ENCODE measurements at regions not wholly inside any gene's neighbourhood (a gene's known extent, or its start where the extent isn't known, plus 50 kb on each side); places are given as distances from the start of the nearest gene placed in this dataset.
"Not testable (repeated sequence)": the region's sequence is repeated elsewhere in the genome, so short reads cannot be mapped to it uniquely, and the experiment has no call there.

- DNase-seq, result no peak
These were observed 304.2 kb downstream of the CYRIA start for GRCh38 chr2:16361261-16361995.

DNA sequence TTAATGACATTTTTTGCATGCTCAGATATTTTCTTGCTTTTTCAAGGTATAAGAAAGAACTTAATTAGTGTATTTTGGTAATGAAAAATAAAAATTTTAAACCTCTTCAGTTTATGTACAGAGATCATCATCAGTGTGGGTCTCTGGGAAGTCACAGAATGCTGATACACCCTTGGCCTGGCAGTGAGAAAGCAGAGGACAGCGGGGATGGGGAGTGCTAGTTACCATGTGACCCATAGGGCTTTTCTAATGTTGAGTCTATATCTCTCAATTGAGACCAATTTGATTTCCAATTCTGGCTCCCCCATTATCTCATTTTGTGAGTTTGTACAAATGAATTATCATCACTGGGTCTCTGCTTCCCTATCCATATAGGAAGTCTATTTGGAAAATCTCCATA, 305.7 kb downstream of the CYRIA start:
- DNase-seq, result no peak

DNA sequence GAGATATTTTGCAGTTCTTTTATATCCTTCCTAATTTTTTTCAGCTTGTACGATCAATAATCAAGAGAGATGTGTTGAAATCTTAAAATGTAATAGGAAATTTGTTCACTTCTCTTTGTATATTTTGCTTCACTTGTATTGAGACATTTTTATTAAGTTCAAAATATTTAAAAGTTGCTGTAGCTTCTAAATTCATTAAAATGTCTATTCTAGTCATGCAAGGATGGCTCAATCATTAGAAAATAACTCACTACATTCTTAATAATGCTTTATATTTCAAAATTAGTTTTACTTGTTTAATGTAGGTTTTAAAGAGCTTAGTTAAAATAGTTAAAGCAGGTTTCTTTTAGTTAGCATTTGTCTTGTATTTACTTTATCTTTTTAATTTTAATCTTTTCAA, 308.4 kb downstream of the CYRIA start:
- no peak for DNase-seq

DNA sequence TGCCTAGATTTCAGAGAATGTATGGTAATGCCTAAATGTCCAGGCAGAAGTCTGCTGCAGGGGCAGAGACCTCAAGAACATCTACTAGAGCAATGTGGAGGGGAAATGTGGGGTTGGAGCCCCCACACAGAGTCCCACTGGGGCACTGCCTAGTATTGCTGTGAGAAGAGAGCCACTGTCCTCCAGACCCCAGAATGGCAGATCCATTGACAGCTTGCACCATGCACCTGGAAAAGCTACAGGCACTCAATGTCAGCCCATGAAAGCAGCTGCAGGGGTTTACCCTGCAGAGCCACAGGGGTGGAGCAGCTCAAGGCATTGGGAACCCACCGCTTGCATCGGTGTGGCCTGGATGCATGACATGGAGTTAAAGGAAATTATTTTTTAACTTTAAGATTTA, 314.1 kb downstream of the CYRIA start:
- no peak for DNase-seq

DNA sequence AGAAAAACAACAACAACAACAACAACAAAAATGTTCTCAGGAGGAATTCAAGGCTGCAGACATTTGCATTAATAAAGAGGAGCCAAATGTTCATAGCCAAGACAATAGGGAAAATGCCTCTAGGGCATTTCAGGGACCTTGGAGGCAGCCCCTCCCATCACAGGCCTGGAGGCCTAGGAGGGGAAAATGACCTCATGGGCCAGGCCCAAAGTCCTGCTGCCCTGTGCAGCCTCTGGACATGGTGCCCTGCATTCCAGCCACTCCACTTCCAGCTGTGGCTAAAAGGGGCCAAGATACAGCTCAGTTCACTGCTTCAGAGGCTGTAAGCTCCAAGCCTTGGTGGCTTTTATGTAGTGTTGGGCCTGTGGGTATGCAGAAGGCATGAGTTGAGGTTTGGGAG, 314.5 kb downstream of the CYRIA start:
- no peak for DNase-seq

- no peak for DNase-seq
These were observed 315.4 kb downstream of the CYRIA start for GRCh38 chr2:16350211-16350610.

DNA sequence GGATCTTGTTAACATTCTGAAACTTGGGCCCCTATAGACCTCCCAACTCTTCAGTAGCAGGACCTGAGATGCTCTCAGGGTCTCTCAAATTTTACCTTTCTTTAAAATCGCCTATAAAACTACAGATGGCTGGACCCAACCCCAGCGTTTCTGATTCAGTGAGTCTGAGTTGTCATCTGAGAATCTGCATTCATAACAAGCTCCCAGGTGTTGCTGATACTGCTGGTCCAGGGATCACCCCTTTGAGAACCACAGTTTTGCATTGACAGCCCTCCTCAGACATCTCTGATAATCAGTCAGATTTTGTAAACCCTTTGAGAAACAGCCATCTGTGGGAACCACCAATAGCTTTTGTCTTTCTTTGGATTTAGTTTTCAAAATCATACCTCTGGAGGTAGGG, 315.8 kb downstream of the CYRIA start:
- DNase-seq, result no peak

- DNase-seq, result no peak
These were observed 316.7 kb downstream of the CYRIA start for GRCh38 chr2:16348821-16349515.

GRCh38 chr2:16346671-16347070, 319.0 kb downstream of the CYRIA start:
- no peak for DNase-seq

DNA sequence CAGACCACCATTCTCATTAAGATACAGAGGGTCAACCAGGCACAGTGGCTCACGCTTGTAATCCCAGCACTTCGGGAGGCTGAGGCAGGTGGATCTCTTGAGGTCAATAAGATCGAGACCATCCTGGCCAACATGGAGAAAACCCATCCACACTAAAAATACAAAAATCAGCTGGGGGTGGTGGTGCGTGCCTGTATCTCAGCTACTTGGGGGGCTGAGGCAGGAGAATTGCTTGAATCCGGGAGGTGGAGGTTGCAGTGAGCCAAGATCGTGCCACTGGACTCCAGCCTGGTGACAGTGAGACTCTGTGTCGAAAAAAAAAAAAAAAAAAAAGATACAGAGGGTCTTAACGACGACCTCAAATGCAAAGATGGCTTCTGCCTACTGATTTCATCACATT, 320.4 kb downstream of the CYRIA start:
- DNase-seq, result not testable (repeated sequence)

GRCh38 chr2:16339206-16339605, 326.4 kb downstream of the CYRIA start:
- DNase-seq, result no peak

DNA sequence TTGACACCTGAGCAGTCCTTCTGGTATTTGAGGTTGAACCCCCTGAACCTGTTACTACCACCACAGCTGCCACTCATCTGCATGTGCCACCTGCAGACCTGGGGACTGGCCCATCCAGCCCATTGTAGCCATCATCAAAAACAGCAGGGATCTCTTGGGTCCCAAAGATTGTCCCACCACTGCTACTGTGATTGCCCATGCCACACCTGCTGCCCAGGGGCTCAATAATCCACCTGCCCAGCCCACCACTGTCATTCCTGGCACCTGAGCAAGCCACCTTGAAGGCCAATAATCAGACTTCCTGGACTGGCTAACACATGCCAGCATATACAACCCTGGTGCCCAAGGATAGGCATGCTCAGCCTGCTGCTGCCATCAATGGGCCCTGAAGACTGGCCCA, 327.6 kb downstream of the CYRIA start:
- no peak for DNase-seq

- no peak for DNase-seq
These were observed 328.7 kb downstream of the CYRIA start for GRCh38 chr2:16336916-16337315.

- DNase-seq, result no peak
These were observed 329.1 kb downstream of the CYRIA start for GRCh38 chr2:16336491-16336890.

DNA sequence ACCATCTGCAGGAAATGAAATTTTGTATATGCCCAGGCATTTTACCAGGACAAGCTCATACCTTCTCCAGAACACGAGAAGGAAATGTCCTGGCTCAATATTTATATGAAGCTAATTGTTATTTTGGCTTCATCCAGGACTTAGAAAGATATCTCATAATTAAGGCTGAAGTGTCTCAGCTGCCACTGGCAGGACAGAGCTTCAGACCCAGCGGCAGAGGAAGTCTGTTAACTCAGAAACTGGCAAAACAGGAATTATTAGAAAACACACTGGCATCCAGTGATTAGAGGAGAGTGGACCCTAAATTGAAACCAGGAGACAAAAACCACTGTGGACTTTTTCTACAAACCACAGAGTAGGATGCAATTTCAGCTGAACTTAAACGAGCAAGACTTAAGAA, 329.7 kb downstream of the CYRIA start:
- DNase-seq, result no peak

DNA sequence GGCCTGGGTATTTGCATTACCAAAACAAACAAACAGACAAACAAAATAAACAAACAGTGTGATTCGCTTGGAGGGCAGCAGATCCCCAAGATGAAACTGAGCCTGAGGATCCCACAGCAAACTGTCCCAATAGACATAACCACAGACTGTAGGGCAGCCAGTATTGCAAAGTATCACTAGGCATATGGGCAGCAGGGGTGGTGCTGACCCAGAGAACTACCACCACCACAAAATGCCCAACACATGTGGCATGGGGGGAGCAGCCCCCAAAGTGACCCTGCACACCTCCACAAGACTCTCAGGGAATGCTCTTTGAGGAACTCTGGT, 330.1 kb downstream of the CYRIA start:
- no peak for DNase-seq

DNA sequence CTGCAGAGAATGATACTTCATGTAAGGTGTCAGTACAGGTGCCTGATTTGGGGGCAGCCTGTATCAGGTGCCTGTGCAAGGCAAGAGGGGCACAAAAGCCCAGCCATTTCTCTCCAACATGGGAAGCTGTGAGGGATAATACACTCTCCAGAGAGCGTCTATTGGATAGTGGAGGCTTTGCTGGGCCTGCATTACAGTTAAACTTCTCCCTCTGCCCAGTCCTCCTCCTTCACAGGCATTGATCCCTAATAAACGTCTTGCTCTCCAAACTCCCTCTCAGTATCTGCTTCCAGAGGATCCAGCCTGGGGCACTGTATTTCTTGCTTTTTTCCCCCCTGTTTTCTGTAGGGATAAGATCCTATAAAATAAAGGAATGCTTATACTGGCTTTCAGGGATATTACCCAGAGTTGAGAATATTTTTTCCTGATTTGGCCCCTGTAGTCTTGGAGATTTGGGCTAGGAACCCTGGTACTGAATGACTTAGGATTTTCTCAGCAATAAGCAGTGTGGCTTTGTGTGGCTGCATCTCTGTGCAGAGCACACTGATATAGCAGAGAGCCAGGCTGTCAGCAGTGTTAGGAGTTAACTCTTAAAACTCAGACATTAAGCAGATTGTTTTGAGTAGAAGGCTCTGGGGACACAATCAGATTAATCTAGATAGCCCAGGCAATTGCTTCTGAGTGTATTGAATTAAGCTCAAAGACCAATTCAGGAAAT, 330.6 kb downstream of the CYRIA start:
- no peak for DNase-seq

- DNase-seq, result no peak
These were observed 331.3 kb downstream of the CYRIA start for GRCh38 chr2:16334366-16334765.

GRCh38 chr2:16333681-16334080, 332.0 kb downstream of the CYRIA start:
- DNase-seq, result no peak

- no peak for DNase-seq
These were observed 332.7 kb downstream of the CYRIA start for GRCh38 chr2:16332681-16333557.

- DNase-seq, result no peak
These were observed 333.9 kb downstream of the CYRIA start for GRCh38 chr2:16331772-16332171.

DNA sequence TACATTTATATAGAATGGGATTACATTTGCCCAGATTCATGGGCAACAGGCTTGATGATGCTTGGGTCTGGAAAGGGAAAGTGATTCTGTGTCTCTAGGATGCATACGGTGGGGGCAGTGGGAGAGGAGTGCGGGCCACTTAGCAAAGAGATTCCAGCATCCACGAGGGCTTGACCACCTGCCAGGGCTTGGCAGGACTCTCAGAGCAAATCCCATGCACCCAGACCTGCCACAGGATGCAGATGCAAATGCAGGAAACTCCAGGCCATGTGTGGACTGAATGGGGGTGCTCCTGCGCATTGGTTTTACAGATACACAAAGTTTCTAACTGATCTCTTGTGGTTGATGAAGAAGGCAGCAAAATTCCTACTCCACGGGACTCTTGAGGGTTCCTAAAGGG, 334.7 kb downstream of the CYRIA start:
- no peak for DNase-seq

GRCh38 chr2:16330571-16330970, 335.1 kb downstream of the CYRIA start:
- DNase-seq, result peak; percentile 44

Measured in retina (tissue), 1 donor.